ENCODE measurements at regions not wholly inside any gene's neighbourhood (a gene's known extent, or its start where the extent isn't known, plus 50 kb on each side); places are given as distances from the start of the nearest gene placed in this dataset.

GRCh38 chr3:127360647-127361046 is 72.8 kb upstream of the PRR20G start:
- TF ChIP-seq CTCF (IDR thresholded peaks at IDR 0.05; ENCODE audit: insufficient read depth, low read depth, low read length) = no peak
- TF ChIP-seq EZH2 (IDR thresholded peaks at IDR 0.05; ENCODE audit: insufficient read depth, low read length) = no peak
